ENCODE measurements at regions not wholly inside any gene's neighbourhood (a gene's known extent, or its start where the extent isn't known, plus 50 kb on each side); places are given as distances from the start of the nearest gene placed in this dataset.

DNA sequence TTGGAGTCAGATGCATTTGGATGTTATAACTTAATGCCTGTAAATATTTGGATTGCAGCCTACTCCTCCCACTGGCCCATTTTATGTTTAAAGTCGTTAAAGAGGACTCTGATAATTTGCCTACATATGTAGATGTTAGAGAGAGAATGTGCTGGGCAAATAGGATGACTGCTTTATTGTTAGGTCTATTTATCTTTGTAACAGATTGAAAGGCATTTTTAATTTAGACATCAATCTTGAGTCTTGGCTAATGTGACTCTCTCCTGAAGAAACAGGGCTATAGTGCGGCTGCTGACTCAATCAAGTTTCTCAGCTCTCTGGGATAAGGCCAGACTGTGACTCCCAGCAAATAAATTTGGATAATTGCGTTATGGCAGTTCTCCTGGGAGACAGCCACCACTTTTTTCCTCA lies 1101.4 kb downstream of the CBLN2 start:
- no peaks in the 10 kb centered on the region for H3K27me3 ChIP-seq
- Mint-ChIP-seq H3K4me1 (peaks cover 15% of the 10 kb centered on the region), H3K27ac (no peak overlapping the region), H3K27me3 (ENCODE audit: insufficient read depth, low read depth) (peaks cover 2% of the 10 kb centered on the region), H3K36me3 (no peaks in the 10 kb centered on the region), H3K9me3 (peaks cover 3% of the 10 kb centered on the region), H3K4me3 (no peak overlapping the region)
- no peaks in the 10 kb centered on the region for H3K4me1 ChIP-seq
- no peak overlapping the region for H3K27ac ChIP-seq
- H3K9me3 ChIP-seq (ENCODE audit: low read depth), result no peaks in the 10 kb centered on the region
- no peaks in the 10 kb centered on the region for H3F3A ChIP-seq (ENCODE audit: low read depth)
- H3K36me3 ChIP-seq, result no peaks in the 10 kb centered on the region
- H3K4me2 ChIP-seq, result no peak overlapping the region
- no peak overlapping the region for H3K4me3 ChIP-seq
- DNase-seq (ENCODE audit: low spot score), result no peak
- no peaks in the 10 kb centered on the region for H4K20me1 ChIP-seq (ENCODE audit: low read depth)
- no peak for TF ChIP-seq EZH2phosphoT487 (IDR thresholded peaks at IDR 0.05)
- TF ChIP-seq, protein P1, sequence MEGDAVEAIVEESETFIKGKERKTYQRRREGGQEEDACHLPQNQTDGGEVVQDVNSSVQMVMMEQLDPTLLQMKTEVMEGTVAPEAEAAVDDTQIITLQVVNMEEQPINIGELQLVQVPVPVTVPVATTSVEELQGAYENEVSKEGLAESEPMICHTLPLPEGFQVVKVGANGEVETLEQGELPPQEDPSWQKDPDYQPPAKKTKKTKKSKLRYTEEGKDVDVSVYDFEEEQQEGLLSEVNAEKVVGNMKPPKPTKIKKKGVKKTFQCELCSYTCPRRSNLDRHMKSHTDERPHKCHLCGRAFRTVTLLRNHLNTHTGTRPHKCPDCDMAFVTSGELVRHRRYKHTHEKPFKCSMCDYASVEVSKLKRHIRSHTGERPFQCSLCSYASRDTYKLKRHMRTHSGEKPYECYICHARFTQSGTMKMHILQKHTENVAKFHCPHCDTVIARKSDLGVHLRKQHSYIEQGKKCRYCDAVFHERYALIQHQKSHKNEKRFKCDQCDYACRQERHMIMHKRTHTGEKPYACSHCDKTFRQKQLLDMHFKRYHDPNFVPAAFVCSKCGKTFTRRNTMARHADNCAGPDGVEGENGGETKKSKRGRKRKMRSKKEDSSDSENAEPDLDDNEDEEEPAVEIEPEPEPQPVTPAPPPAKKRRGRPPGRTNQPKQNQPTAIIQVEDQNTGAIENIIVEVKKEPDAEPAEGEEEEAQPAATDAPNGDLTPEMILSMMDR (IDR thresholded peaks at IDR 0.05), result no peak
- no peak for TF ChIP-seq EZH2 (IDR thresholded peaks at IDR 0.05)
- no peak overlapping the region for H3K9ac ChIP-seq
- no peak overlapping the region for H2AFZ ChIP-seq (replicated peaks)
- H3K79me2 ChIP-seq (ENCODE audit: low read depth), result no peaks in the 10 kb centered on the region

DNA sequence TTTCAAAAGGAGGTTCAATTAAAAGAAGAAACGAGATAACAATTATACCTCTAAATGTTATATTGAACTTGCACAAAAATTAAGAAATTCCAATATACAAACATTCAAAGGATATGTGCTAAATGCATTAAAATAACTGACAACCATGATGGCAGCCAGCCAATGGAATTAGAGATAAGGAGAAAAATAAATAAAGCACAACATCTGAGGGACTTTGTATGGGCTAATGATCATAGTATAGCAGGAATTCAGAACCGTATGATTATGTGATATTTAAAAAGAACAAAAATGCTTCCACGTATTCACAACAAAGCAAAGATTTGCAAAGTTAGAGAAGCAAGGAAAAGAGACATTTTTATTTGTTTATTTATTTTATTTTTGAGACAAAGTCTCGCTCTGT lies 1103.0 kb downstream of the CBLN2 start:
- no peak for DNase-seq (ENCODE audit: low spot score)
- H4K20me1 ChIP-seq (ENCODE audit: low read depth), result no peaks in the 10 kb centered on the region
- no peak overlapping the region for H3K4me3 Mint-ChIP-seq
- H3K36me3 Mint-ChIP-seq, result no peaks in the 10 kb centered on the region
- no peaks in the 10 kb centered on the region for H3K36me3 ChIP-seq
- no peak overlapping the region for H3K9ac ChIP-seq
- no peak overlapping the region for H3K27ac Mint-ChIP-seq
- peaks cover 2% of the 10 kb centered on the region for H3K27me3 Mint-ChIP-seq (ENCODE audit: insufficient read depth, low read depth)
- no peak overlapping the region for H3K27ac ChIP-seq
- no peaks in the 10 kb centered on the region for H3K4me1 ChIP-seq
- no peak overlapping the region for H3K4me2 ChIP-seq
- H3K9me3 ChIP-seq (ENCODE audit: low read depth), result no peaks in the 10 kb centered on the region
- no peaks in the 10 kb centered on the region for H3K79me2 ChIP-seq (ENCODE audit: low read depth)
- H3F3A ChIP-seq (ENCODE audit: low read depth), result no peaks in the 10 kb centered on the region
- TF ChIP-seq, protein P1 (IDR thresholded peaks at IDR 0.05), result no peak
- no peak for TF ChIP-seq EZH2 (IDR thresholded peaks at IDR 0.05)
- no peak for TF ChIP-seq EZH2phosphoT487 (IDR thresholded peaks at IDR 0.05)
- peaks cover 3% of the 10 kb centered on the region for H3K9me3 Mint-ChIP-seq
- peaks cover 15% of the 10 kb centered on the region for H3K4me1 Mint-ChIP-seq
- no peak overlapping the region for H2AFZ ChIP-seq (replicated peaks)
- H3K4me3 ChIP-seq, result no peak overlapping the region
- no peaks in the 10 kb centered on the region for H3K27me3 ChIP-seq

DNA sequence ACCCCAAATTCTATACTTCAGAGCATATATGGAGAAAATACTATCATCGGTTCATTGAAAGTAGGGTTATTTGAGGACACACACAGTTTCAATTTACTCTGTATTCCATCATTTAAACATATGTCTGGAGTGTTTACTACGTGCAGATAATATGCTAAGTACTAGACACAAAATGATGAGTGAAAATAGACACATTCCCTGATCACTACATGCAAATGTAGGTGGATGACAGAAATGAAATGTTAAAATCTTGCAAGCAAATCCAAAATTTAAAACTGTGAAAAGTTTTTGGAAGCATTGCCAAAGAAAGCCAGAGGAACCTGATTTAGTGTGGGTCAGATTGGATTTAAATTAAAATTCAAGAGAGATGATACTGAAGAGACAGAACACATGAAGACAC lies 1106.6 kb downstream of the CBLN2 start:
- no peak overlapping the region for H3K27ac ChIP-seq
- no peaks in the 10 kb centered on the region for H4K20me1 ChIP-seq (ENCODE audit: low read depth)
- peaks cover 6% of the 10 kb centered on the region for H3K4me1 Mint-ChIP-seq
- H3K4me2 ChIP-seq, result no peak overlapping the region
- no peaks in the 10 kb centered on the region for H3F3A ChIP-seq (ENCODE audit: low read depth)
- H3K36me3 Mint-ChIP-seq, result no peaks in the 10 kb centered on the region
- H3K4me1 ChIP-seq, result no peaks in the 10 kb centered on the region
- H3K4me3 Mint-ChIP-seq, result no peak overlapping the region
- H2AFZ ChIP-seq (replicated peaks), result no peak overlapping the region
- no peaks in the 10 kb centered on the region for H3K9me3 Mint-ChIP-seq
- no peaks in the 10 kb centered on the region for H3K9me3 ChIP-seq (ENCODE audit: low read depth)
- no peaks in the 10 kb centered on the region for H3K27me3 ChIP-seq
- H3K9ac ChIP-seq, result no peak overlapping the region
- no peaks in the 10 kb centered on the region for H3K27me3 Mint-ChIP-seq (ENCODE audit: insufficient read depth, low read depth)
- H3K36me3 ChIP-seq, result no peaks in the 10 kb centered on the region
- TF ChIP-seq EZH2 (IDR thresholded peaks at IDR 0.05), result no peak
- no peak for TF ChIP-seq EZH2phosphoT487 (IDR thresholded peaks at IDR 0.05)
- TF ChIP-seq, protein P1 (IDR thresholded peaks at IDR 0.05), result no peak
- H3K4me3 ChIP-seq, result no peak overlapping the region
- H3K79me2 ChIP-seq (ENCODE audit: low read depth), result no peaks in the 10 kb centered on the region
- no peak overlapping the region for H3K27ac Mint-ChIP-seq
- DNase-seq (ENCODE audit: low spot score), result no peak
